Pancreas (tissue), 10 donors: ENCODE measurements at regions not wholly inside any gene's neighbourhood (a gene's known extent, or its start where the extent isn't known, plus 50 kb on each side); places are given as distances from the start of the nearest gene placed in this dataset.

Source experiments
- ATAC-seq, 4 donors: fragments of 200-7000 bp; cut with Tn5 transposase; one replicate each; pipeline versions ENCODE4 v1.8.0 to v1.9.1; 2020; ENCODE audit warnings: mild to moderate bottlenecking in 4 of 4, moderate library complexity in 4 of 4
- DNase-seq, 6 donors: peaks; one replicate each; pipeline ENCODE4 v3.0.0-alpha.2; 2020
- FAIRE-seq: peaks from 2 replicates; lab custom pipeline; 2012; peaks lifted over from hg19 to GRCh38; lab: Jason Lieb, UNC
- H3K27ac ChIP-seq, 4 donors: fragments of 200-600 bp; sonication (generic); 1 replicate in 3 of 4; 2 replicates in 1 of 4; pipeline versions ENCODE4 v1.5.0 to v1.8.0; 2020
- H3K27me3 ChIP-seq, 4 donors: fragments of 200-600 bp; one replicate each; pipeline ENCODE4 v1.8.0; 2021
- H3K36me3 ChIP-seq, 3 donors: fragments of 200-600 bp; sonication (generic) in 1 of 3; one replicate each; pipeline versions ENCODE4 v1.5.0 to v1.8.0; 2020 to 2021
- H3K4me1 ChIP-seq, 3 donors: fragments of 200-600 bp; one replicate each; pipeline ENCODE4 v1.8.0; 2021
- H3K4me3 ChIP-seq, 4 donors: fragments of 200-600 bp; sonication (generic) in 2 of 4; one replicate each; pipeline versions ENCODE4 v1.5.0 to v1.8.0; 2020 to 2021
- H3K9me3 ChIP-seq, 4 donors: fragments of 200-600 bp; one replicate each; pipeline ENCODE4 v1.8.0; 2021
- WGBS, 2 donors: extraction: QIAGEN DNeasy Blood & Tissue Kit; methylation state at CpG; one replicate each; pipeline ENCODE4 v1.1.7; 2013; 5-methylcytosine and 5-hydroxymethylcytosine counted together
- intact Hi-C, 3 donors: fragments of 100-400 bp; cut with DNase I; formaldehyde crosslinking; loops; one replicate each; pipeline versions ENCODE4 v1.11.1 to v1.14.2; 2022
- TF ChIP-seq, protein P1 (sequence below), 4 donors: fragments of 200-600 bp; sonication (generic) in 3 of 4; IDR thresholded peaks; one replicate each; pipeline versions ENCODE4 v1.5.0 to v1.8.0; 2021; ENCODE audit warnings: antibody characterized with exemption in 4 of 4
- donor health status: healthy with polysubstance abuse.
- donor health status: DM: no; HTN: no; CAD: no; lungs with moderate emphysema.
- donor health status: DM: no; HTN: no; CAD: no.
- donor health status: control.
- donor health status: control.
- donor health status: Bipolar disorder and iron deficiency.
- donor health status: DM: yes; HTN: yes; CAD: no.
- donor health status: DM: no; HTN: no; CAD: no.
- donor health status: DM: no; HTN: no; CAD: no.
- donor health status: DM: yes; HTN: yes; CAD: no.

DNA sequence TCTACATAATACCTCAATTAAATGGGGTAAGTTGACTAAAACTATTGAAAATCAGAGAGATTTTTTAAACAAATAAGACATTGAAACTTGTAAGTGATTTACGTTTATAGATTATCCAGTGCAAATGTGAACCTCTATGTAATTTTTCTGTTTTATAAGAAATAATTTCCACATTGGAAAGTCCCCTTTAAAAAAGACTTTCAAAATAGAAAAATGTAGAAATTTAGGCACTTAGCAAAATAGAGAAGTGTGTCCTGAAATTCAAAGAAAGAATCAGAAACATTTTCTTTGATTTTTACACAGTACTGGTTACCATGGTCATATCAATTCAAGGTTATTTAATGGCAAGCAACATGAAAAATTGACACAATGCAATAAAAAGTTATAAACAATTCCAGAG, 290.9 kb upstream of the GPR149 start:
- TF ChIP-seq, protein P1, sequence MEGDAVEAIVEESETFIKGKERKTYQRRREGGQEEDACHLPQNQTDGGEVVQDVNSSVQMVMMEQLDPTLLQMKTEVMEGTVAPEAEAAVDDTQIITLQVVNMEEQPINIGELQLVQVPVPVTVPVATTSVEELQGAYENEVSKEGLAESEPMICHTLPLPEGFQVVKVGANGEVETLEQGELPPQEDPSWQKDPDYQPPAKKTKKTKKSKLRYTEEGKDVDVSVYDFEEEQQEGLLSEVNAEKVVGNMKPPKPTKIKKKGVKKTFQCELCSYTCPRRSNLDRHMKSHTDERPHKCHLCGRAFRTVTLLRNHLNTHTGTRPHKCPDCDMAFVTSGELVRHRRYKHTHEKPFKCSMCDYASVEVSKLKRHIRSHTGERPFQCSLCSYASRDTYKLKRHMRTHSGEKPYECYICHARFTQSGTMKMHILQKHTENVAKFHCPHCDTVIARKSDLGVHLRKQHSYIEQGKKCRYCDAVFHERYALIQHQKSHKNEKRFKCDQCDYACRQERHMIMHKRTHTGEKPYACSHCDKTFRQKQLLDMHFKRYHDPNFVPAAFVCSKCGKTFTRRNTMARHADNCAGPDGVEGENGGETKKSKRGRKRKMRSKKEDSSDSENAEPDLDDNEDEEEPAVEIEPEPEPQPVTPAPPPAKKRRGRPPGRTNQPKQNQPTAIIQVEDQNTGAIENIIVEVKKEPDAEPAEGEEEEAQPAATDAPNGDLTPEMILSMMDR (IDR thresholded peaks at IDR 0.05), result no peak
- DNase-seq, result no peak
- Histone ChIP-seq H3K27ac (no peak overlapping the region), H3K4me3 (no peak overlapping the region), H3K36me3 (no peaks in the 10 kb centered on the region), H3K27me3 (no peaks in the 10 kb centered on the region), H3K9me3 (no peaks in the 10 kb centered on the region), H3K4me1 (no peaks in the 10 kb centered on the region)
- no peak for FAIRE-seq
- 64 to 66% methylated on average over 1 of the region's 1 CpG for WGBS, 2 donors
- no peak for ATAC-seq
- intact Hi-C loops, result no loop called here

DNA sequence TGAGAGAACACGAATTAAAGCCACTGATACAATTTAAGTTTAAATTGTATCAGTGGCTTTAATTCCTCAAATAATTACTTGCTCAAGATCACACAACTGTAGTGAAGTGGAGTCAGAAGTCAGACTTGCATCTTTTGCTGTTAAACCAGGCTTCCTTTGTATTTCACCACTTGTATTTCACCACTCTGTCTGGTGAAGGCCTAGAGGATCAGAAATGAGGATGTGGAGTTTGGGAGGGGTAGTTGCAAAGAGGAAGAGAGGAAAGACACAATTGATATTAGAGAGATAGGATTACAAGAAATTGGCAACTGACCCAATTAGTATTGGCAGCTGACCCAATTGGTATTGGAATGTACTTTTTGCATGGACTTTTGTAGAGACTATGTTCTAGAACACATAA, 288.1 kb upstream of the GPR149 start:
- no peak overlapping the region for H3K27ac ChIP-seq
- no peak for FAIRE-seq
- no peaks in the 10 kb centered on the region for H3K27me3 ChIP-seq
- no peak for ATAC-seq
- H3K36me3 ChIP-seq, result no peaks in the 10 kb centered on the region
- 26 to 31% methylated on average over 1 of the region's 1 CpG for WGBS, 2 donors
- TF ChIP-seq, protein P1 (IDR thresholded peaks at IDR 0.05), result no peak
- H3K9me3 ChIP-seq, result no peaks in the 10 kb centered on the region
- intact Hi-C loops, result no loop called here
- H3K4me3 ChIP-seq, result no peak overlapping the region
- H3K4me1 ChIP-seq, result no peaks in the 10 kb centered on the region
- DNase-seq, result no peak

DNA sequence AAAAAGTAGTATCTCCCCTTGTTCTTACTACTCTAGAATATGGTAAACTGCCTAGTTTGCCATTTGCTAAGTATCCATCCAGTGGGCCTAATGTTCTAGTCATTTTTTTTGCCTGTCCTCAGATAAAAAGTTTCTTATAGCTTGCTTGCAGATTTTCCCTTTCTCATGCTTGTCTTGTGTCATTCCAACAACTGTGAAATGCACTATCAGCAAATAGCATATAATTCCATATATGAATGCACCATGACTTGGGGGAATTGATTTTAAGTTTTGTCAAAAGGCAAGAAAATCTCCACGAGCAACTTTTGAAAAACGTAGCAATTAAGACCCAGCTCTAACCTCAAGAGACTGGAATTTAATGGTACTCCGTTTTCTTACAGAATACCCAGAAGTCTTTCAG, 286.2 kb upstream of the GPR149 start:
- no peaks in the 10 kb centered on the region for H3K36me3 ChIP-seq
- no peak for DNase-seq
- no peaks in the 10 kb centered on the region for H3K27me3 ChIP-seq
- no peak overlapping the region for H3K27ac ChIP-seq
- no peaks in the 10 kb centered on the region for H3K4me1 ChIP-seq
- WGBS, 2 donors, result 39 to 61% methylated on average over 3 of the region's 3 CpGs
- intact Hi-C loops, result no loop called here
- H3K9me3 ChIP-seq, result no peaks in the 10 kb centered on the region
- FAIRE-seq, result no peak
- H3K4me3 ChIP-seq, result no peak overlapping the region
- no peak for ATAC-seq
- TF ChIP-seq, protein P1 (IDR thresholded peaks at IDR 0.05), result no peak

DNA sequence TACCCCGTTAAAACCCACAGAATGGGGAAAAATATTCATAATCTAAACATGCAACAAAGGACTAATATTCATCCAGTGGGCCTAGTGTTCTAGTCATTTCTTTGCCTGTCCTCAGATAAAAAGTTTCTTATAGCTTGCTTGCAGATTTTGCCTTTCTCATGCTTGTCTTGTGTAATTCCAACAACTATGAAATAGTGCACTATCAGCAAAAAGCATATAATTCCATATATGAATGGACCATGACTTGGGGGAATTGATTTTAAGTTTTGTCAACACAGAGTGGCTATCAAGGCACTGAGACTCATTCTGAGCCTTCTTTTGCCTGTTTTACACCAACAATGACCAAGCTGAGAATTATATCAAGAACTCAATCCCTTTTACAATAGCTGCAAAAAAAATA, 278.6 kb upstream of the GPR149 start:
- WGBS, 2 donors, result 63 to 85% methylated on average over 1 of the region's 1 CpG
- no peaks in the 10 kb centered on the region for H3K9me3 ChIP-seq
- H3K27ac ChIP-seq, result no peak overlapping the region
- no peak for ATAC-seq
- no peaks in the 10 kb centered on the region for H3K27me3 ChIP-seq
- H3K36me3 ChIP-seq, result no peaks in the 10 kb centered on the region
- intact Hi-C loops, result no loop called here
- no peak overlapping the region for H3K4me3 ChIP-seq
- DNase-seq, result no peak
- no peaks in the 10 kb centered on the region for H3K4me1 ChIP-seq
- no peak for FAIRE-seq
- TF ChIP-seq, protein P1 (IDR thresholded peaks at IDR 0.05), result no peak

DNA sequence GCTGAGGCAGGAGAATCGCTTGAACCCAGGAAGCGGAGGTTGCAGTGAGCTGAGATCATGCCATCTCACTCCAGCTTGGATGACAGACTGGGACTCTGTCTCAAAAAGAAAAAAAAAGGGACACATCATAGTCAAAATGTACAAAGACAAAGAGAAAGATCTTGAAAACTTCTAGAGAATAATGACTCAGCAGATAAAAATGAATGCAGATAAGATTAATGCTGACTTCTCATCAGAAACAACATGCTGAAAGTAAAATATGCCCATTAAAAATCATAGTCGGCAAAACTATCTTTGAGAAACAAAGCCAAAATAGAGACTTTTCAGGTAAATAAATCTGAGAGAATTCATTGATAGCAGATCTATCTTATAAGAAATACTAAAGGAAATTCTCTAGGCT, 271.1 kb upstream of the GPR149 start:
- FAIRE-seq, result no peak
- no peak for ATAC-seq

More for the DNA sequence above, 271.1 kb upstream of the GPR149 start:
- Histone ChIP-seq H3K27ac (no peak overlapping the region), H3K9me3 (no peaks in the 10 kb centered on the region), H3K4me3 (no peak overlapping the region), H3K4me1 (no peaks in the 10 kb centered on the region), H3K36me3 (no peaks in the 10 kb centered on the region), H3K27me3 (no peaks in the 10 kb centered on the region)
- no peak for DNase-seq
- TF ChIP-seq, protein P1 (IDR thresholded peaks at IDR 0.05), result no peak
- intact Hi-C loops, result no loop called here
- 78 to 86% methylated on average over 3 of the region's 3 CpGs for WGBS, 2 donors
